K562 (cell line): ENCODE measurements at regions not wholly inside any gene's neighbourhood (a gene's known extent, or its start where the extent isn't known, plus 50 kb on each side); places are given as distances from the start of the nearest gene placed in this dataset.

Experiments
- BACH1 ChIP-seq: fragments of 200-800 bp; sonication (Bioruptor generic); IDR thresholded peaks from 2 replicates; pipeline ENCODE4 v1.6.1; 2016; ENCODE audit warnings: missing genetic modification characterization, missing compliant biosample characterization
- CC2D1A ChIP-seq: fragments of 450-650 bp; IDR thresholded peaks from 2 replicates; pipeline ENCODE4 v1.6.1; 2017; ENCODE audit warnings: mild to moderate bottlenecking
- DNMT1 ChIP-seq: fragments of 450-650 bp; IDR thresholded peaks from 2 replicates; pipeline ENCODE4 v1.6.1; 2016; ENCODE audit warnings: antibody characterized with exemption, mild to moderate bottlenecking
- FOXA3 ChIP-seq, 2 experiments: fragments of 450-650 bp in 1 of 2; sonication (generic) in 1 of 2; formaldehyde crosslinking; IDR thresholded peaks in 1 of 2; conservative IDR thresholded peaks in 1 of 2; 2 replicates each; pipeline versions ENCODE4 v1.4.0 to v1.8.0; 2020 to 2022; ENCODE audit warnings: mild to moderate bottlenecking in 2 of 2, missing genetic modification reagents in 1 of 2
- HNRNPK ChIP-seq: fragments of 200-400 bp; formaldehyde crosslinking; IDR thresholded peaks from one replicate; pipeline ENCODE4 v1.6.1; 2018; ENCODE audit warnings: mild to moderate bottlenecking, low read depth, low read length; ENCODE audit not compliant: poor library complexity, severe bottlenecking
- MBD1 ChIP-seq: fragments of 250-450 bp; sonication (Bioruptor Pico); IDR thresholded peaks from 2 replicates; pipeline ENCODE4 v1.8.0; 2022; ENCODE audit warnings: inconsistent platforms
- MBD2 ChIP-seq: sonication (generic); IDR thresholded peaks from 2 replicates; pipeline ENCODE4 v1.6.1; 2016; ENCODE audit warnings: low read depth, borderline replicate concordance
- MLX ChIP-seq, 2 experiments: fragments of 450-650 bp in 1 of 2; sonication (generic) in 1 of 2; formaldehyde crosslinking; conservative IDR thresholded peaks; 2 replicates each; pipeline versions ENCODE4 v1.4.0 to v1.8.1; 2020 to 2022; ENCODE audit warnings: mild to moderate bottlenecking in 1 of 2, missing genetic modification reagents in 1 of 2
- MTA1 ChIP-seq: fragments of 450-650 bp; IDR thresholded peaks from 2 replicates; pipeline ENCODE4 v1.6.1; 2017; ENCODE audit warnings: borderline replicate concordance
- NCOR1 ChIP-seq: fragments of 450-650 bp; IDR thresholded peaks from 2 replicates; pipeline ENCODE4 v1.6.1; 2016; ENCODE audit warnings: mild to moderate bottlenecking, moderate library complexity
- NFIX ChIP-seq: fragments of 250-450 bp; sonication (Bioruptor Pico); IDR thresholded peaks from 2 replicates; pipeline ENCODE4 v1.4.0; 2020; ENCODE audit warnings: low read depth, mild to moderate bottlenecking, moderate library complexity
- PCBP1 ChIP-seq: fragments of 200-400 bp; formaldehyde crosslinking; IDR thresholded peaks from 2 replicates; pipeline ENCODE4 v1.6.1; 2018; ENCODE audit warnings: mild to moderate bottlenecking, low read depth, low read length; ENCODE audit not compliant: poor library complexity, severe bottlenecking
- SREBF2 ChIP-seq: sonication (generic); formaldehyde crosslinking; IDR thresholded peaks from 2 replicates; pipeline ENCODE4 v1.4.0; 2020; ENCODE audit warnings: mild to moderate bottlenecking, missing genetic modification reagents
- SUPT5H ChIP-seq: fragments of 450-650 bp; IDR thresholded peaks from 2 replicates; pipeline ENCODE4 v1.6.1; 2016
- XRCC5 ChIP-seq: fragments of 200-400 bp; formaldehyde crosslinking; IDR thresholded peaks from 2 replicates; pipeline ENCODE4 v1.6.1; 2017; ENCODE audit warnings: low read depth, mild to moderate bottlenecking, low read length
- ZFP30 ChIP-seq: fragments of 250-450 bp; sonication (Bioruptor Pico); IDR thresholded peaks from 2 replicates; pipeline ENCODE4 v1.8.0; 2022; ENCODE audit warnings: moderate library complexity, mild to moderate bottlenecking, inconsistent platforms, borderline replicate concordance
- ZNF165 ChIP-seq: fragments of 250-450 bp; sonication (Bioruptor Pico); IDR thresholded peaks from 2 replicates; pipeline ENCODE4 v1.4.0; 2020; ENCODE audit warnings: borderline replicate concordance
- ZNF212 ChIP-seq: fragments of 450-650 bp; formaldehyde crosslinking; IDR thresholded peaks from 2 replicates; pipeline ENCODE4 v1.4.0; 2020; ENCODE audit warnings: mild to moderate bottlenecking
- ZNF707 ChIP-seq: fragments of 250-450 bp; sonication (Bioruptor Pico); conservative IDR thresholded peaks from 2 replicates; pipeline ENCODE4 v1.8.0; 2022; ENCODE audit warnings: inconsistent platforms, mild to moderate bottlenecking, moderate library complexity
- ZNF778 ChIP-seq: fragments of 450-650 bp; formaldehyde crosslinking; IDR thresholded peaks from 2 replicates; pipeline ENCODE4 v1.4.0; 2020; ENCODE audit warnings: mild to moderate bottlenecking, moderate library complexity
- TF ChIP-seq, protein P1 (sequence below): fragments of 250-450 bp; sonication (Bioruptor Pico); IDR thresholded peaks from 2 replicates; pipeline ENCODE4 v1.8.0; 2021; ENCODE audit warnings: mild to moderate bottlenecking, moderate library complexity
- TF ChIP-seq, protein P2 (sequence below): fragments of 450-650 bp; IDR thresholded peaks from 2 replicates; pipeline ENCODE4 v1.6.1; 2018; ENCODE audit warnings: mild to moderate bottlenecking, low read depth; ENCODE audit not compliant: partially characterized antibody
- TF ChIP-seq, protein P3 (sequence below): fragments of 250-450 bp; sonication (Bioruptor Pico); IDR thresholded peaks from 2 replicates; pipeline ENCODE4 v1.8.0; 2022; ENCODE audit warnings: moderate library complexity, mild to moderate bottlenecking, inconsistent platforms

DNA sequence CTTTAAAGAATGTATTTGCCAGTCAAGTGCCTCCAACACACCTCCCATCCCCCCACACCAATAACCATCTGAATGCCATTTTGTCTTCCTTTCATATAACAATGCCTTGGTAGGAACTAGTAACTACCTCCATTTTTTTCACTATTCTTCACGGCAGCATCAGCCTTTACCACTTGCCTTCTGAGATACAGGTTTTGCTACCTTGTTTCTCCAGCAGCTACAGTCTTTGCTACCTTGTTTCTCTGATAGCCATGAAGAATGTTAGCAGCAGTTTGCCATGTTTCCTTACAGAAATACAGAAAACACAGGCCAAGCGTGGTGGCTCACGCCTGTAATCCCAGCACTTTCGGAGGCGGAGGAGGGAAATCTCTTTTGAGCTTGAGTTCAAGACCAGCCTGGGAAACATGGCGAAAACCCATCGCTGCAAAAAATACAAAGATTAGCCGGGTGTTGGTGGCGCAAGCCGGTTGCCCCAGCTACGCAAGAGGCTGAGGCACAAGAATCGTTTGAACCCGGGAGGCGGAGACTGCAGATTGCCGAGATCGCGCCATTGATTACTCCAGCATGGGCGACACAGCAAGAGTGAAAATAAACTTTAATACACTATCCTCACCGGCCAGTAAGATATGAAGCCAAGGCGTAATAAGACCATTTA, 100.9 kb downstream of the HFE start (continued):
- TF ChIP-seq HNRNPK (no peak), MLX (CRISPR knock-in tag; conservative IDR thresholded peaks at IDR 0.05) (no peak), NCOR1 (no peak), XRCC5 (peak; percentile 32; the same call in 1 of the 2 replicates), CC2D1A (no peak), FOXA3 (CRISPR knock-in tag; conservative IDR thresholded peaks at IDR 0.05 in 1 of 2, IDR thresholded peaks at IDR 0.05 in 1 of 2) (no peak), SREBF2 (CRISPR knock-in tag) (no peak), ZNF778 (CRISPR knock-in tag) (no peak), ZNF707 (no peak), DNMT1 (peak; percentile 35; the same call in 1 of the 2 replicates), BACH1 (peak; percentile 72; the same call in 1 of the 2 replicates), ZNF212 (CRISPR knock-in tag) (no peak), SUPT5H (peak; percentile 5), NFIX (CRISPR knock-in tag) (no peak), ZNF165 (CRISPR knock-in tag) (no peak), ZFP30 (CRISPR knock-in tag) (no peak), MBD2 (no peak), MTA1 (no peak), PCBP1 (no peak), MBD1 (CRISPR knock-in tag) (peak; percentile 53; the same call in 1 of the 2 replicates)
- TF ChIP-seq, protein P1, sequence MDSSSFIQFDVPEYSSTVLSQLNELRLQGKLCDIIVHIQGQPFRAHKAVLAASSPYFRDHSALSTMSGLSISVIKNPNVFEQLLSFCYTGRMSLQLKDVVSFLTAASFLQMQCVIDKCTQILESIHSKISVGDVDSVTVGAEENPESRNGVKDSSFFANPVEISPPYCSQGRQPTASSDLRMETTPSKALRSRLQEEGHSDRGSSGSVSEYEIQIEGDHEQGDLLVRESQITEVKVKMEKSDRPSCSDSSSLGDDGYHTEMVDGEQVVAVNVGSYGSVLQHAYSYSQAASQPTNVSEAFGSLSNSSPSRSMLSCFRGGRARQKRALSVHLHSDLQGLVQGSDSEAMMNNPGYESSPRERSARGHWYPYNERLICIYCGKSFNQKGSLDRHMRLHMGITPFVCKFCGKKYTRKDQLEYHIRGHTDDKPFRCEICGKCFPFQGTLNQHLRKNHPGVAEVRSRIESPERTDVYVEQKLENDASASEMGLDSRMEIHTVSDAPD (CRISPR knock-in tag) = no peak
- TF ChIP-seq, protein P2, sequence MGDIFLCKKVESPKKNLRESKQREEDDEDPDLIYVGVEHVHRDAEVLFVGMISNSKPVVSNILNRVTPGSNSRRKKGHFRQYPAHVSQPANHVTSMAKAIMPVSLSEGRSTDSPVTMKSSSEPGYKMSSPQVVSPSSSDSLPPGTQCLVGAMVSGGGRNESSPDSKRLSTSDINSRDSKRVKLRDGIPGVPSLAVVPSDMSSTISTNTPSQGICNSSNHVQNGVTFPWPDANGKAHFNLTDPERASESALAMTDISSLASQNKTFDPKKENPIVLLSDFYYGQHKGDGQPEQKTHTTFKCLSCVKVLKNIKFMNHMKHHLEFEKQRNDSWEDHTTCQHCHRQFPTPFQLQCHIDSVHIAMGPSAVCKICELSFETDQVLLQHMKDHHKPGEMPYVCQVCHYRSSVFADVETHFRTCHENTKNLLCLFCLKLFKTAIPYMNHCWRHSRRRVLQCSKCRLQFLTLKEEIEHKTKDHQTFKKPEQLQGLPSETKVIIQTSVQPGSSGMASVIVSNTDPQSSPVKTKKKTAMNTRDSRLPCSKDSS = no peak
- TF ChIP-seq, protein P3, sequence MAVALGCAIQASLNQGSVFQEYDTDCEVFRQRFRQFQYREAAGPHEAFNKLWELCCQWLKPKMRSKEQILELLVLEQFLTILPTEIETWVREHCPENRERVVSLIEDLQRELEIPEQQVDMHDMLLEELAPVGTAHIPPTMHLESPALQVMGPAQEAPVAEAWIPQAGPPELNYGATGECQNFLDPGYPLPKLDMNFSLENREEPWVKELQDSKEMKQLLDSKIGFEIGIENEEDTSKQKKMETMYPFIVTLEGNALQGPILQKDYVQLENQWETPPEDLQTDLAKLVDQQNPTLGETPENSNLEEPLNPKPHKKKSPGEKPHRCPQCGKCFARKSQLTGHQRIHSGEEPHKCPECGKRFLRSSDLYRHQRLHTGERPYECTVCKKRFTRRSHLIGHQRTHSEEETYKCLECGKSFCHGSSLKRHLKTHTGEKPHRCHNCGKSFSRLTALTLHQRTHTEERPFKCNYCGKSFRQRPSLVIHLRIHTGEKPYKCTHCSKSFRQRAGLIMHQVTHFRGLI = no peak
